Subcutaneous abdominal adipose tissue (tissue), 5 donors: ENCODE measurements at regions not wholly inside any gene's neighbourhood (a gene's known extent, or its start where the extent isn't known, plus 50 kb on each side); places are given as distances from the start of the nearest gene placed in this dataset.

Experiments used
- H3K27ac ChIP-seq: one replicate; pipeline ENCODE4 v1.7.0; 2013; ENCODE audit warnings: low read depth, mild to moderate bottlenecking, inconsistent platforms, low read length, moderate library complexity
- H3K27me3 ChIP-seq, 5 donors: one replicate each; pipeline ENCODE4 v1.7.0; 2013; ENCODE audit warnings: low read length in 5 of 5, inconsistent platforms in 1 of 5; ENCODE audit not compliant: control insufficient read depth in 5 of 5, insufficient read depth in 4 of 5
- H3K36me3 ChIP-seq, 5 donors: one replicate each; pipeline ENCODE4 v1.7.0; 2013; ENCODE audit warnings: low read length in 5 of 5; ENCODE audit not compliant: control insufficient read depth in 5 of 5, insufficient read depth in 5 of 5
- H3K4me1 ChIP-seq, 5 donors: one replicate each; pipeline ENCODE4 v1.7.0; 2013; ENCODE audit warnings: low read length in 5 of 5, mild to moderate bottlenecking in 3 of 5, moderate library complexity in 1 of 5; ENCODE audit not compliant: control insufficient read depth in 5 of 5, insufficient read depth in 5 of 5
- H3K4me3 ChIP-seq, 5 donors: one replicate each; pipeline ENCODE4 v1.7.0; 2013; ENCODE audit warnings: low read length in 5 of 5, low read depth in 1 of 5
- H3K9ac ChIP-seq, 5 donors: one replicate each; pipeline ENCODE4 v1.7.0; 2013; ENCODE audit warnings: low read length in 5 of 5, mild to moderate bottlenecking in 4 of 5, moderate library complexity in 3 of 5
- H3K9me3 ChIP-seq, 5 donors: one replicate each; pipeline ENCODE4 v1.7.0; 2013; ENCODE audit warnings: low read length in 5 of 5; ENCODE audit not compliant: control insufficient read depth in 5 of 5
- donor health status: healthy.
- donor health status: healthy.
- donor health status: healthy.
- donor health status: healthy.
- donor health status: healthy.

GRCh38 chr6:44670146-44670545, 282.6 kb downstream of the CDC5L start:
- Histone ChIP-seq H3K9ac (no peak overlapping the region), H3K27ac (no peak overlapping the region), H3K27me3 (no peaks in the 10 kb centered on the region), H3K9me3 (no peaks in the 10 kb centered on the region), H3K4me1 (peaks cover 0 to 6% (median 4%) of the 10 kb centered on the region in 5 donors), H3K4me3 (no peak overlapping the region), H3K36me3 (no peaks in the 10 kb centered on the region)

- no peaks in the 10 kb centered on the region for H3K27me3 ChIP-seq
- no peaks in the 10 kb centered on the region for H3K9me3 ChIP-seq
- no peak overlapping the region for H3K27ac ChIP-seq
- no peak overlapping the region for H3K4me3 ChIP-seq
- no peaks in the 10 kb centered on the region for H3K36me3 ChIP-seq
- no peak overlapping the region for H3K9ac ChIP-seq
- peaks cover 0 to 6% (median 4%) of the 10 kb centered on the region in 5 donors for H3K4me1 ChIP-seq
Observed at GRCh38 chr6:44671333-44671732, 283.8 kb downstream of the CDC5L start.

GRCh38 chr6:44672086-44672485, 284.6 kb downstream of the CDC5L start:
- Histone ChIP-seq H3K9ac (no peak overlapping the region), H3K4me3 (no peak overlapping the region), H3K9me3 (no peaks in the 10 kb centered on the region), H3K27me3 (no peaks in the 10 kb centered on the region), H3K27ac (no peak overlapping the region), H3K36me3 (no peaks in the 10 kb centered on the region), H3K4me1 (peaks cover 0 to 6% (median under 1%) of the 10 kb centered on the region in 5 donors)

GRCh38 chr6:44672841-44673240, 285.3 kb downstream of the CDC5L start:
- H3K4me3 ChIP-seq = no peak overlapping the region
- no peak overlapping the region for H3K9ac ChIP-seq
- no peaks in the 10 kb centered on the region for H3K36me3 ChIP-seq
- H3K9me3 ChIP-seq = no peaks in the 10 kb centered on the region
- H3K27ac ChIP-seq = no peak overlapping the region
- H3K4me1 ChIP-seq = peaks cover 0 to 2% (median 0%) of the 10 kb centered on the region in 5 donors
- H3K27me3 ChIP-seq = no peaks in the 10 kb centered on the region

- Histone ChIP-seq H3K27me3 (no peaks in the 10 kb centered on the region), H3K4me1 (no peaks in the 10 kb centered on the region), H3K9me3 (no peaks in the 10 kb centered on the region), H3K27ac (no peak overlapping the region), H3K9ac (no peak overlapping the region), H3K4me3 (no peak overlapping the region), H3K36me3 (no peaks in the 10 kb centered on the region)
Observed at GRCh38 chr6:44674226-44675155, 287.0 kb downstream of the CDC5L start.

GRCh38 chr6:44675449-44675848, 287.9 kb downstream of the CDC5L start:
- Histone ChIP-seq H3K27me3 (no peaks in the 10 kb centered on the region), H3K27ac (no peak overlapping the region), H3K9me3 (no peaks in the 10 kb centered on the region), H3K9ac (no peak overlapping the region), H3K36me3 (no peaks in the 10 kb centered on the region), H3K4me3 (no peak overlapping the region), H3K4me1 (no peaks in the 10 kb centered on the region)

GRCh38 chr6:44676246-44676790, 288.8 kb downstream of the CDC5L start:
- Histone ChIP-seq H3K27me3 (no peaks in the 10 kb centered on the region), H3K9ac (no peak overlapping the region)

GRCh38 chr6:44676826-44677433, 289.4 kb downstream of the CDC5L start:
- H3K9me3 ChIP-seq = no peaks in the 10 kb centered on the region
- H3K27me3 ChIP-seq = no peaks in the 10 kb centered on the region
- H3K4me3 ChIP-seq = no peak overlapping the region

More at GRCh38 chr6:44676246-44676790, 288.8 kb downstream of the CDC5L start:
- no peak overlapping the region for H3K27ac ChIP-seq
- H3K4me3 ChIP-seq = no peak overlapping the region
- H3K9me3 ChIP-seq = no peaks in the 10 kb centered on the region
- no peaks in the 10 kb centered on the region for H3K36me3 ChIP-seq
- no peaks in the 10 kb centered on the region for H3K4me1 ChIP-seq

GRCh38 chr6:44678252-44678935, 290.9 kb downstream of the CDC5L start:
- H3K36me3 ChIP-seq = no peaks in the 10 kb centered on the region
- no peaks in the 10 kb centered on the region for H3K27me3 ChIP-seq
- H3K9me3 ChIP-seq = no peaks in the 10 kb centered on the region
- H3K4me1 ChIP-seq = no peaks in the 10 kb centered on the region
- no peak overlapping the region for H3K27ac ChIP-seq
- H3K9ac ChIP-seq = no peak overlapping the region
- H3K4me3 ChIP-seq = no peak overlapping the region

More at GRCh38 chr6:44676826-44677433, 289.4 kb downstream of the CDC5L start:
- Histone ChIP-seq H3K27ac (no peak overlapping the region), H3K36me3 (no peaks in the 10 kb centered on the region), H3K4me1 (no peaks in the 10 kb centered on the region), H3K9ac (no peak overlapping the region)
